Sigmoid colon (tissue), 4 donors: ENCODE measurements at regions not wholly inside any gene's neighbourhood (a gene's known extent, or its start where the extent isn't known, plus 50 kb on each side); places are given as distances from the start of the nearest gene placed in this dataset.

ENCODE experiments used
- EP300 ChIP-seq, 4 donors: sonication (generic); formaldehyde crosslinking; IDR thresholded peaks; one replicate each; pipeline ENCODE4 v1.6.1; 2017; ENCODE audit warnings: antibody characterized with exemption in 4 of 4
- POLR2A ChIP-seq, 2 donors: fragments of 450-650 bp; IDR thresholded peaks; one replicate each; pipeline ENCODE4 v1.6.1; 2016; ENCODE audit warnings: antibody characterized with exemption in 2 of 2, mild to moderate bottlenecking in 2 of 2, moderate library complexity in 2 of 2
- POLR2AphosphoS5 ChIP-seq, 4 donors: sonication (generic); formaldehyde crosslinking; IDR thresholded peaks; one replicate each; pipeline ENCODE4 v1.6.1; 2017; ENCODE audit warnings: antibody characterized with exemption in 4 of 4
- TF ChIP-seq, protein P1 (sequence below), 4 experiments: fragments of 450-650 bp in 3 of 4; fragments of 200-600 bp in 1 of 4; IDR thresholded peaks; one replicate each; pipeline ENCODE4 v1.5.1; 2016 to 2019; ENCODE audit warnings: antibody characterized with exemption in 4 of 4, mild to moderate bottlenecking in 3 of 4, moderate library complexity in 2 of 4

DNA sequence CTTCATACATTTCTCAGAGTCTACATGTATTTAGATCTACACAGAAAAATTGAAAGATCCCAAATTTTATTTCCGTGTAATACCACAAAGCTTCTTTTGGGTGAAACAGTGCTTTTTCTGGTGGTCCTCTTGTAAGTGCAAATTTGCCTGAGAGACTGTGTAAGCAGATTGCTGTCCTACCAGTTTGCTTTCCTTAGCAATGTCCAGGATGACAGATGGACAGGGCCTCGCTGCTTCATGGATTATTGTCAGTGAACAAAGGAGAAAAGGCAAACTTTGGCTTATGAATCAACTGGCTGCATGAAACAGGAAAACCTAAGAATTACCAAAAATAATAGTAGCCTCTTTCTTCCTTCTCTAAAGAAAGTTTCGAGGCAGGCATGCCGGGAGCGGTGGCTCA, 82.6 kb upstream of the UBE2E1 start:
- TF ChIP-seq, protein P1, sequence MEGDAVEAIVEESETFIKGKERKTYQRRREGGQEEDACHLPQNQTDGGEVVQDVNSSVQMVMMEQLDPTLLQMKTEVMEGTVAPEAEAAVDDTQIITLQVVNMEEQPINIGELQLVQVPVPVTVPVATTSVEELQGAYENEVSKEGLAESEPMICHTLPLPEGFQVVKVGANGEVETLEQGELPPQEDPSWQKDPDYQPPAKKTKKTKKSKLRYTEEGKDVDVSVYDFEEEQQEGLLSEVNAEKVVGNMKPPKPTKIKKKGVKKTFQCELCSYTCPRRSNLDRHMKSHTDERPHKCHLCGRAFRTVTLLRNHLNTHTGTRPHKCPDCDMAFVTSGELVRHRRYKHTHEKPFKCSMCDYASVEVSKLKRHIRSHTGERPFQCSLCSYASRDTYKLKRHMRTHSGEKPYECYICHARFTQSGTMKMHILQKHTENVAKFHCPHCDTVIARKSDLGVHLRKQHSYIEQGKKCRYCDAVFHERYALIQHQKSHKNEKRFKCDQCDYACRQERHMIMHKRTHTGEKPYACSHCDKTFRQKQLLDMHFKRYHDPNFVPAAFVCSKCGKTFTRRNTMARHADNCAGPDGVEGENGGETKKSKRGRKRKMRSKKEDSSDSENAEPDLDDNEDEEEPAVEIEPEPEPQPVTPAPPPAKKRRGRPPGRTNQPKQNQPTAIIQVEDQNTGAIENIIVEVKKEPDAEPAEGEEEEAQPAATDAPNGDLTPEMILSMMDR (IDR thresholded peaks at IDR 0.05), result no peak
- no peak for TF ChIP-seq EP300 (IDR thresholded peaks at IDR 0.05)
- no peak for TF ChIP-seq POLR2A (IDR thresholded peaks at IDR 0.05)
- TF ChIP-seq POLR2AphosphoS5 (IDR thresholded peaks at IDR 0.05), result no peak
